ENCODE measurements at regions not wholly inside any gene's neighbourhood (a gene's known extent, or its start where the extent isn't known, plus 50 kb on each side); places are given as distances from the start of the nearest gene placed in this dataset.

DNA sequence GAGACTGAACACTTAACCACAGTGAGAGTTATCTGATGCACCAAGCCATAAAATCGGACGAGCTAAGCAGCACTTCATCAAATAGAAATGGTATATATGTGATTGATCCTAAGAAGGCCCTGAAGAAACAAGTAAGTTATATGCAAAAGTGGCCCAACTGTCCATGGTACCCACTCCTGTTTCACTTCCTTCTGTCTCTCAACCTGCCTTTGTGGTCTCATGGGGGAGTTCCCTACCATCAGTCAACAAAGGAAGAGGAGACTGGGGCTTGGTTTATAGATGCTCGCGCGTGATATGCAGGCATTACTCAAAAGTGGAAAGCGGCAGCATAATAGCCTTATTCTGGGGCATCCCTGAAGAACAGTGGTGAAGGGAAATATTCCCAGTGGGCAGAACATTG is 543.9 kb upstream of the ADGRL4 start:
- H3K36me3 Mint-ChIP-seq, result no peaks in the 10 kb centered on the region
- DNase-seq (ENCODE audit: low spot score in 2 of 2), result no peak
- H3K27ac Mint-ChIP-seq, result no peak overlapping the region
- no peak for ATAC-seq
- H3K9me3 Mint-ChIP-seq, result peaks cover 4 to 7% of the 10 kb centered on the region in 2 donors

DNA sequence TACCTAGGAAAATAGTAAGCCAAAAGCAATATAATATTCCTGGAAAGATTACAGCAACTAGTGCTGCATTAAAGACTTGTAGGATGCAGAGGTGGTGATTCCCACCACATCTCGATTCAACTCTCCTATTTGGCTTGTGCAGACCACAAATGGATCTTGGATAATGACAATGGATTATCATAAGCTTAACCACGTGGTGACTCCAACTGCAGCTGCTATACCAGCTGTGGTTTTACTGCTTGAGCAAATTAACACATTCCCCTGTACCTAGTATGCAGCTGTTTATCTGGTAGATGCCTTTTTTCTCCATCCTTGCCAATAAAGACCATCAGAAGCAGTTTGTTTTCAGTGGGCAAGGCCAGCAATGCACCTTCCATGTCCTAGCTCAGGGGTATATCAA is 542.7 kb upstream of the ADGRL4 start:
- Mint-ChIP-seq H3K9me3 (peaks cover 4 to 7% of the 10 kb centered on the region in 2 donors), H3K27ac (no peak overlapping the region), H3K36me3 (no peaks in the 10 kb centered on the region)
- ATAC-seq, result no peak
- DNase-seq (ENCODE audit: low spot score in 2 of 2), result no peak

DNA sequence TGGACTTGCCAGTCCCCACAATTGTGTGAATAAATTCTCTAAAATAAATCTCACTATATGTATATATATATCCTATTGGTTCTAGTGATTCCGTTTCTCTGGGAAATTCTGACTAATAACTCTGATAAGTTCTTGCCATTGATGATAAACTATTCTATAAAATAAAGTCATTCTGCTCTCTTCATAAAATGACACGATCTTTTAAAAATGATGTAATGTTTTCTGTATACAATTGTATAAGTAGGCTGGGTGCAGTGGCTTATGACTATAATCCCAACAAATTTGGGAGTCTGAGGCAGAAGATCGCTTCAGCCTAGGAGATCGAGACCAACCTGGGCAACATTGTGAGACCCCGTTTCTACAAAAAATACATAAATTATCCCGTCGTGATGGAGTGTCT is 541.0 kb upstream of the ADGRL4 start:
- H3K9me3 Mint-ChIP-seq, result peaks cover 4 to 7% of the 10 kb centered on the region in 2 donors

DNA sequence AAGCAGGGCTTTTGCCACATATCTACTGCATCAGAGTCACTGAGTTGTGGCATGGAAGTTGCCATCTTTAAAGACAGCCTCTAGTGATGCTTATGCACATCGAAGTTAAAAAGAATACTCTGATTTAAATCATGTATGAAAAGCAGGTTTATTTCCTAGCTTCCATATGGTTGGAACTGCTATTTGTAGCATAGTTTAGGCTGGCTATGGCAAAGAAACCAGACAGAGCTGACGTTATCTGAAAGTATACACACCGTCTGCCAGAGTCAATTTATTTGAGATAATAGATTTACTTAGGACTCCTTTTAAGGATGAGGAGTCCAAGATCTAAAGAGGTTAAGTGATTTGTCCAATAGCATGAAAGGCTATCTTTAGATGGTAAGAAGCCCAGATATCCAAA is 536.9 kb upstream of the ADGRL4 start:
- H3K9me3 Mint-ChIP-seq, result peaks cover 0 to 4% of the 10 kb centered on the region in 2 donors
- no peaks in the 10 kb centered on the region for H3K36me3 Mint-ChIP-seq
- DNase-seq (ENCODE audit: low spot score in 2 of 2) (no peak), ATAC-seq (no peak)
- H3K27ac Mint-ChIP-seq, result no peak overlapping the region

More for the DNA sequence above, 541.0 kb upstream of the ADGRL4 start:
- DNase-seq (ENCODE audit: low spot score in 2 of 2) (no peak), ATAC-seq (no peak)
- Mint-ChIP-seq H3K27ac (no peak overlapping the region), H3K36me3 (no peaks in the 10 kb centered on the region)

DNA sequence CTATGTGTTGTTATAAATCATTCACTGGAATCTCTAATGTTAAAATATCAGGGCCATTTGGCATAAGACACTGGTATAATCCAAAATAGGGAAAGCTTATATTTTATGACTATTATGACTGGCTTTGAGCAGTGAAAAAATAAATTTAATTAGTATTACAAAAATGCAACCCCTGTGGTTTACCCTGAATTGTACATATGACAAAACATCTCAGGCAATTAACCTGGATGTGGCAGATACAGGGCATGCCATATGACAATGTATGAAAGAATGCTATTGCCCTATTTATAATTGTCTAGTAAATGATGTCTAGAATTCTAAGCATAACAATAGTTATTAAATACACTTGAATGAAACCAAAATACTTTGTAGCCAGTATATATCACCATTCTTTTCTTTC is 532.5 kb upstream of the ADGRL4 start:
- Mint-ChIP-seq H3K27ac (no peak overlapping the region), H3K9me3 (no peaks in the 10 kb centered on the region), H3K36me3 (no peaks in the 10 kb centered on the region)
- no peak for ATAC-seq
- no peak for DNase-seq (ENCODE audit: low spot score in 2 of 2)

DNA sequence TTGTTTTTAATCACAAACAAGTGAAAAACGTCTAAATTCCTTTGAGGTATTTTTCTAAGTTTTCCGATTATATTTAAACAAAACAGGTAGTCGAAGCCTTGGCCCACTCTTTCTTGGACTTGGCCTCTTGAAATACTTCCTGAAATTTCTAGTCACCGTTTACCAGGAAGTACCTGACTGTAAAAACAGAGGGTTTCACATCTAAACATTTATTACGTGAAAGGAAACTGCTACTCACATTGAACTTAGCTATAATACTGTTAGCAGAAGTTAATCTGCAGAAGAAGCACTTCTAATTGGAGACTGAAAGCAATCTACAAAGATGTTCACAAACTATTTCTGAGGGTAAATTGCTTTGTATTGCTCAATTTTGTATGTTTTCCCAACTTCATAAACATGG is 526.0 kb upstream of the ADGRL4 start:
- H3K36me3 Mint-ChIP-seq, result no peaks in the 10 kb centered on the region
- DNase-seq (ENCODE audit: low spot score in 2 of 2), result no peak

DNA sequence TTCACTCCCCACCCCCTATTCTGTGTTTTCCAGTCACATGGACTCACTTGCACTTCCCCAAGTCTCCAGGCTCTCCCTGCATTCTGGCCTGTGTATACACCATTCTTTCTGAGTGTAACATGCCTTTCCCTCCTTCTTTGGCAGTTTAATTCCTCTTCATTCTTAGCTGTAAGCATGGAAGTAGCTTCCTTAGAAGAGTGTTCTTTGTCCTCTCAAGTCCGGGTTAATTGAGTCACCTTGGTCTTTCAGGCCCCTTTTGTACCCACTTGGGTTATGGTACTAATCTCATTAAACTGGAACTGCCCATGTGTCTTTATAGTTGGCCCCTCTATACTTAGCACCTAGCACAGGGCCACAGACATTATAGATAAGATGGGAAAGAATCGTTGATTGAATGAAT is 525.3 kb upstream of the ADGRL4 start:
- Mint-ChIP-seq H3K27ac (no peak overlapping the region), H3K9me3 (peaks cover 0 to 4% of the 10 kb centered on the region in 2 donors), H3K36me3 (no peaks in the 10 kb centered on the region)
- DNase-seq (ENCODE audit: low spot score in 2 of 2), result no peak
- no peak for ATAC-seq

More for the DNA sequence above, 526.0 kb upstream of the ADGRL4 start:
- H3K9me3 Mint-ChIP-seq, result peaks cover 0 to 4% of the 10 kb centered on the region in 2 donors
- no peak overlapping the region for H3K27ac Mint-ChIP-seq
- ATAC-seq, result no peak

DNA sequence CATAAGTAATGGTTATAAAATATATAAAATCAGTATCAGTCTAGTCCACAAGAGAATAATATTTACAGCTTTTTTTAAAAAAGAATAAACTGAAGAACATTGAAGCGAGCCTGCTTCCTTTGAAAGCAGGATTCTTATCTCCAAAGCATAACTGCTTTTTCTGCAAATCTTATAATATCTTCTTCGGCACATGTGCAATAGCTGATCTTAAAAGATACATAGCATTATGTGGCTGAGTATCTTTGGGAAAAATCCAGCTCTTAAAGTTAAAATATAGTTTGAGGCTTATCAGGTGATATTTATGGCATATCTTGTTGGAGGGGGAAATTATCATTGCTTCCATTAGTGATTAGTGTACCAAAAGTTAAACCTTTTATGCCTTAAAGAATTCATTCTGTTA is 523.9 kb upstream of the ADGRL4 start:
- ATAC-seq (no peak), DNase-seq (ENCODE audit: low spot score in 2 of 2) (no peak)
- Mint-ChIP-seq H3K9me3 (peaks cover 0 to 4% of the 10 kb centered on the region in 2 donors), H3K36me3 (no peaks in the 10 kb centered on the region), H3K27ac (no peak overlapping the region)

DNA sequence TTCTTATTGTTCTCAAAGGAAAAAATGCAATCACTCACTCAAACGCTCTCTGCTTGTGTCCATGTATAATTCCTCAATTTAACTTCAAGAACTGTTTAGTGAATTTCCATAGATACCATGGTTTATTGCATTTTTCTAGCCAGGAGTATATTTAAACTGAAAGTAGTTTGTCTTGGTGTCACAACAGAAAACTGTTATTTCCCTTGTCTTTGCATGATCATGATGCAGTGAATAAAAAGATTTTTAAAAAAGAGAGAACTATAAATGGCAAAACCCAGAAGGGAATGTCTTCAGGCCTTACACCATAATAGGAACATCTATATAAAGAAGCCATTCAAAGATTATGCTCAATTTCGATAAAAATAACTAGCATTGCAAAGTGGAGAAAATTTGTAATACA is 523.5 kb upstream of the ADGRL4 start:
- H3K27ac Mint-ChIP-seq, result no peak overlapping the region
- ATAC-seq (no peak), DNase-seq (ENCODE audit: low spot score in 2 of 2) (no peak)
- peaks cover 4 to 7% of the 10 kb centered on the region in 2 donors for H3K9me3 Mint-ChIP-seq
- H3K36me3 Mint-ChIP-seq, result no peaks in the 10 kb centered on the region

DNA sequence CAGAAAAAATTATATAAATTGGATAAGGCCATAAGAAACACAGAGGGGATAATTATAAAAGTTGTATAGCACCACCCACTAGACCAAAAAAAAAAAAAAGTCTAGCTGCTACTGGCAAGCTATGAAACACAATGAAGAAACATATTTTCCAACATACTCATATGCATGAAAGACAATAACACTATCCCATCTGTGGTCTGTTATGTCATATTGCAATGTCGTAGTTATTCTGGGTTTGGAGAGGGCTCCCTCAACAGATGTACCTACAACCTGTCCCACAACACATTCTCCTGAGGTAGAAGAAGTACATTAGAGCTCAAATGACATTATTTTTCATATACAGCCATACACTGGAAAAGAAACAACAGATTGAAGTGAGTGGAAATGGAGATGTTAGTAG is 517.6 kb upstream of the ADGRL4 start:
- Mint-ChIP-seq H3K9me3 (peaks cover 4 to 6% of the 10 kb centered on the region in 2 donors), H3K36me3 (no peaks in the 10 kb centered on the region), H3K27ac (no peak overlapping the region)
- DNase-seq (ENCODE audit: low spot score in 2 of 2) (no peak), ATAC-seq (no peak)

DNA sequence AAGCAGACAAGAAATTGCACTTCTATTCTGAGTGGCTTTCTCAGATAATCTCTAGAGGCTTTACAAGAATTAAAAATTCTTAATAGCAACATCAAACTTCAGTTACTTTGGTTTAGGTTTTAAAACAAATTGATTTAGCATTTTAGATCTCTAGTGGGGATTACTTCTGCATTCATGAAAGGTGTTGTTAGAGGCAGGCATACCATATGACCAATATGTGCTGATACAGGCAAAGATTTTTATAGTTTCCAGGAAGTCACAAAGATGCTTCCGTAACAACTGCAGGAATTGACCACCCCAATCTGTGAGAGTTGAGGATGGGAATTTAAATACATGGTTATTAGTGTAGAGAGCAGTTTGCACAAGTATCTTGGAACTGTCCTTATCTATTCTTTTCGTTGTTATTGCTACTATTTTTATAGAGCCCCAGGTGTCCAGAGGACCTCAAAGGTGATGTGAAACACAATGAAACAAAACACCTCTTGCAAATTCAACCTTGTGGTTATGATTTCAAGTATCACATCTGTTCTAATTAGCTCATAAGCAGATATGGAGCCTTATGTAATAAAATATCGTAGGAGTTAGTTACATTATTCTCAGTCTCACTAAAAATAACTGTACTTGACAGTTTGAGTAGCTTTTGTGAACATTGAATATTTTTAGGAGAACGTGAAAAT is 512.7 kb upstream of the ADGRL4 start:
- Mint-ChIP-seq H3K36me3 (no peaks in the 10 kb centered on the region), H3K9me3 (no peaks in the 10 kb centered on the region), H3K27ac (no peak overlapping the region)
- no peak for ATAC-seq
- DNase-seq (ENCODE audit: low spot score in 2 of 2), result no peak

DNA sequence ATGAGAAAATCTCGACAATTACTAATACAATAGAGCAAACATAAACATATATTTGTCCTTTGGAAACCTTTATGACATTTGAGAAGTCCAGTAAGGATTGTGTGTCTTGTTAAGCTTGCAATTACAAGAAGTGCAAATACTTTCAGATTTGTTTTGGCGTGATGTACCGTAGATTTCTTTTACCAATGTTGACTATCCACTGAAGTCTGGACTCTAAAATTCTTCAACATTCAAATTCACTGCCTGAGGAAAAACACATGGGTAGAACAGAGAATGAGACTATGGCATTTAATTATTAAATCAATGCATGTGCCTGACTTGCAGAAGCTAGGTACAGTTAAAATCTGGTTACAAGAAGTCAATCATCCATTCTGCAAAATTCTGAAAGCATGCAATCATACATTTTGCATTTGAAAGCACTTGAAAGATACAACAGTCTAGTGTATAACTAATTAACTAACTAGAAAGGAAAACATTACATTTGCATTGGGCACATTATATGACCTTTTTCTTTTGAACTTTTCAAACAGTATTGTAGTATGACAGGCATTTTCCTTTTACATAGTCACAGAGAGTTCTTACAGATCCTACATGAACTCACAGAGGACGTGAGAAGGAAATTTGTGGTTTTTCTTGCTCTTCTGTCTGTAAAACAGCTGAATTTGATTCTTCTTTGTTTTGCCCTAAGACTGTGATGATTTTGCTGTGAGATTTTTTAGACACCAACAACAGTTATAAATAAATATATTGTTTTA is 511.1 kb upstream of the ADGRL4 start:
- DNase-seq (ENCODE audit: low spot score in 2 of 2), result no peak

DNA sequence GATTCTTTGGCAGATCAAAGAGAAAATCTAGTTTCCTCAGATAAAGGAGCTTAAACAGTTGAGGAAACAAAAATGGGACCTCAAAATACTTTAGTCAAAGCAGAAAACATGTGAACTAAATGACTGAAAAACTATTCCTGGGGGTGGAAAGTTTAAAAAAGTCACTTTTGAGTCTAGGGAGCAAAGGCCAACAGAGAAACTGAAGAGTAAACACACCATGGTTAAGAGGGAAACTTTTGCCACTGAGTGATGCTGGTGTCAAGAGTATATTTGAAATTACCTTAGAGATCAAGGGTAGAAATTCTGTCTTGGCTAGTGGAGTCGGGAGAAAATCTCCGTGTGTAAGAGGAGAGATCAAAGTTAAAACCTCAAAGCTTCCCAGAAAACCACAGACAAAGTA is 501.2 kb upstream of the ADGRL4 start:
- Mint-ChIP-seq H3K9me3 (peaks cover 0 to 10% of the 10 kb centered on the region in 2 donors), H3K27ac (no peak overlapping the region), H3K36me3 (no peaks in the 10 kb centered on the region)
- ATAC-seq (no peak), DNase-seq (ENCODE audit: low spot score in 2 of 2) (no peak)

More for the DNA sequence above, 511.1 kb upstream of the ADGRL4 start:
- H3K27ac Mint-ChIP-seq, result no peak overlapping the region
- H3K9me3 Mint-ChIP-seq, result peaks cover 0 to 3% of the 10 kb centered on the region in 2 donors
- ATAC-seq, result no peak
- no peaks in the 10 kb centered on the region for H3K36me3 Mint-ChIP-seq

DNA sequence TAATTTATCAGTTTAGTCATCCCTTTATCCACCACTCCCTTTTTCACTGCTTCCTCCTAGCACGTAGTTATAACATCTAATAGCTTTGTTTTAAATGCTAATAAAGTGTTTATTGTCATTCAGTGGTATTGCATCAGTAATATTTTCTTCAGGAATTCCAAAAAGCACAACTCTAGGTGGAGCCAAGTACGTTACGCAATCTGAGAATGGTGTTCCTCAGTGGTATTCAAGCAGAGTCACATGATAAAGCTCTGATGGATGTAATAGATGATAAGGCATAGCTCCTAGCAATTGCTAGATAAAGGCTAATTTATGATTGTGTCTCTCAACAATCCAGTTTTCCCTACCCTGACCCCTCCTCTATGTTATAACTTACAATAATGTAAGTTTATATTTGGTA is 494.6 kb upstream of the ADGRL4 start:
- no peak for ATAC-seq
- DNase-seq (ENCODE audit: low spot score in 2 of 2), result no peak
- Mint-ChIP-seq H3K9me3 (peaks cover 0 to 4% of the 10 kb centered on the region in 2 donors), H3K27ac (no peak overlapping the region), H3K36me3 (no peaks in the 10 kb centered on the region)

DNA sequence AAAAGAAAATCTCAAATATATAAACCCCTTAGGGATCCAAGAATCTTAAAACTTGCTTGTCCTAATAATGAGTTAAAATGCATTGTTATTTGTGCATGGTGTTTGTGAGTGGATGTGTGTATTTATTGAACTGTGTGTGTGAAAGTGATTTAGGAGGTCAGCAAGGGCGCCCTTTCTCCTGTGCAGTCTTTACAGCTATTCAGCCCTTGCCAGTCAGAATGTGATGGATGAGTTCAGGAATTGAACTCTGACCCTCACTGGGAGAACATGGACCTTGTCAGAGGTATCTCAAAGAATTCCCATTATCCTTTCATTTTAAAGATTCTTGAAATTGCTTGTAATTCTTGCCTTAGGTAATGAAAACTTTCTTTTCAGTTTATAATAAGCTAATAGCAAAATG is 493.0 kb upstream of the ADGRL4 start:
- peaks cover 0 to 4% of the 10 kb centered on the region in 2 donors for H3K9me3 Mint-ChIP-seq
- ATAC-seq, result no peak
- no peak overlapping the region for H3K27ac Mint-ChIP-seq
- DNase-seq (ENCODE audit: low spot score in 2 of 2), result no peak
- H3K36me3 Mint-ChIP-seq, result no peaks in the 10 kb centered on the region

DNA sequence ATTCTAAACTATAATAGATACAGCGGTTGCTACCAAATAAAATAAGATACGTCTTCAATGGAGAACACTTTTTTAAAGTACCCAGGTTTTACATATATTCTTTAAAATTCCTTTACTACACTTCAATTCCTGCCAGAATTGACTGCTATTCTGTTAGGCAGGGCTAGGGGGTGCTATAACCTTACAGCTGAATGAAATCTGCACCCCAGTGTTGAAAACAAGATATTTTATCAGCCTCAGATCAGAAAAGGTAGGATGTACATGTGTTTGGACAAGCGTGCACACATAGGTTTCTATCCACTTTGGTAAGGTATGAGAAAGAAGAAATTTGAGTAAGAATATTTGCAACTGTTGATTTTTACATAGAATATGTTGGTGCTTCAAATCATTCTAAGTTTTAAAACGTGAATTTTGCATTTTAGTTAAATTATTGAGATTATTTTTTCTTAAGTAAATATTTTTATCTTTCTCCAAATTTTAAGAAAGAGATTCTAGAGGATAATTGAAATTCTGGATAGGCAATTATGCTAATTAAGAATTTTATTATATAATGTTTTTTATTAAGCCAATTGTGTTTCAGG is 490.8 kb upstream of the ADGRL4 start:
- H3K27ac Mint-ChIP-seq, result no peak overlapping the region
- peak in 1 of 2 donors; percentile 24 for DNase-seq (ENCODE audit: low spot score in 2 of 2)
- no peaks in the 10 kb centered on the region for H3K36me3 Mint-ChIP-seq
- no peak for ATAC-seq
- peaks cover 4 to 7% of the 10 kb centered on the region in 2 donors for H3K9me3 Mint-ChIP-seq

DNA sequence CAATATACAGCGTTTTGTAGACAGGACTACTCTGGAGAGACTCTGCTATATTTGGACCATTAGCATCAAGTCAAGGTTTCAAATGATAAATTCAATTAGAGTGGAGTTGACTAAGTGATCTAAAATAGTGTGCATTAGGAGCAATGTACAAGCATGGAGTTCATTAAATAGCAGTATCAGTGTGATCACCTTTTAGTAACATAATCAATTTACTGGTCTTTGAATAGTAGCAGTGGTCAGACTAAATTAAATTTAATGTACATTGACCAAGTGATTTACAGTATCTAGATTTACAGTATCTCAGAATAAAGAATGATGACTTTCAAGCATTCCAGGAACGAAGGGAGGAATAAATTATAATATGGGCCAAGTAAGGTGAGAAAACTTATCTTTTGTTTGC is 489.6 kb upstream of the ADGRL4 start:
- Mint-ChIP-seq H3K9me3 (peaks cover 1 to 10% of the 10 kb centered on the region in 2 donors), H3K27ac (no peak overlapping the region), H3K36me3 (no peaks in the 10 kb centered on the region)
- DNase-seq (ENCODE audit: low spot score in 2 of 2) (no peak), ATAC-seq (no peak)

All from activated naive CD4-positive, alpha-beta T cell treated with anti-CD3 and anti-CD28 coated beads, Interleukin-2, amount 50 U/mL, for 72 hours (primary cell).